Keratinocyte (primary cell): ENCODE measurements at regions not wholly inside any gene's neighbourhood (a gene's known extent, or its start where the extent isn't known, plus 50 kb on each side); places are given as distances from the start of the nearest gene placed in this dataset.

Experiments
- EZH2 ChIP-seq: IDR thresholded peaks from one replicate; pipeline ENCODE4 v1.6.1; 2012; ENCODE audit warnings: inconsistent platforms, mild to moderate bottlenecking, low read length, moderate library complexity
- TF ChIP-seq, protein P1 (sequence below), 3 experiments: IDR thresholded peaks in 1 of 3; conservative IDR thresholded peaks in 1 of 3; optimal IDR thresholded peaks in 1 of 3; 2 replicates in 2 of 3; 3 replicates in 1 of 3; pipeline versions ENCODE3 to v1.5.1; 2011; ENCODE audit warnings: low read length in 3 of 3, mild to moderate bottlenecking in 3 of 3, moderate library complexity in 2 of 3, control low read depth in 1 of 3, inconsistent platforms in 1 of 3; ENCODE audit not compliant: insufficient read depth in 2 of 3; ENCODE audit errors: extremely low read depth in 1 of 3

DNA sequence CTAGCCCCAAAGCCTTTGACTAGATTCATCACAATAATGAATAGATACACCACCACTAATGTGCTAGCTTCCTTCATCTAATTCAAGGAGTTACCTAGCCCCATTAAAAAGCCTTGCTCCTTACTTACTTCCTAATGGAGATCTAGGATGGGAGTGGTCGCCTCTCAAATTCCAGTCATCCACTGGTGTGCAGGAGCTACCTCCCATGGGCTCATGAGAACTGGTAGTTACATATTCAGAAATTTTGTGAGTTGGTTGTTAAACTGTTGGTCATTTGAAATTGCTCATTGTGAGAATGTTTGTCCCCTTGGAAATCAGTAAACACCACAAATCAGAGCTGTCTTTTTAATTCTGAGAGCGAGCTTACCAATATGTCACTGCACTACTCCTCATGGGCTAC lies 91.7 kb upstream of the GDNF start:
- TF ChIP-seq, protein P1, sequence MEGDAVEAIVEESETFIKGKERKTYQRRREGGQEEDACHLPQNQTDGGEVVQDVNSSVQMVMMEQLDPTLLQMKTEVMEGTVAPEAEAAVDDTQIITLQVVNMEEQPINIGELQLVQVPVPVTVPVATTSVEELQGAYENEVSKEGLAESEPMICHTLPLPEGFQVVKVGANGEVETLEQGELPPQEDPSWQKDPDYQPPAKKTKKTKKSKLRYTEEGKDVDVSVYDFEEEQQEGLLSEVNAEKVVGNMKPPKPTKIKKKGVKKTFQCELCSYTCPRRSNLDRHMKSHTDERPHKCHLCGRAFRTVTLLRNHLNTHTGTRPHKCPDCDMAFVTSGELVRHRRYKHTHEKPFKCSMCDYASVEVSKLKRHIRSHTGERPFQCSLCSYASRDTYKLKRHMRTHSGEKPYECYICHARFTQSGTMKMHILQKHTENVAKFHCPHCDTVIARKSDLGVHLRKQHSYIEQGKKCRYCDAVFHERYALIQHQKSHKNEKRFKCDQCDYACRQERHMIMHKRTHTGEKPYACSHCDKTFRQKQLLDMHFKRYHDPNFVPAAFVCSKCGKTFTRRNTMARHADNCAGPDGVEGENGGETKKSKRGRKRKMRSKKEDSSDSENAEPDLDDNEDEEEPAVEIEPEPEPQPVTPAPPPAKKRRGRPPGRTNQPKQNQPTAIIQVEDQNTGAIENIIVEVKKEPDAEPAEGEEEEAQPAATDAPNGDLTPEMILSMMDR (optimal IDR thresholded peaks at IDR 0.05 in 1 of 3, IDR thresholded peaks at IDR 0.05 in 1 of 3, conservative IDR thresholded peaks at IDR 0.05 in 1 of 3; ENCODE audit: extremely low read depth in 1 of 3, insufficient read depth in 2 of 3, low read length in 3 of 3) = no peak
- no peak for TF ChIP-seq EZH2
